ENCODE measurements at regions not wholly inside any gene's neighbourhood (a gene's known extent, or its start where the extent isn't known, plus 50 kb on each side); places are given as distances from the start of the nearest gene placed in this dataset.

GRCh38 chr4:177128306-177128705, 181.4 kb upstream of the NEIL3 start:
- 6% methylated on average over 1 of the region's 1 CpG for WGBS (ENCODE audit: low lambda C conversion rate)
- intact Hi-C loops (cut with micrococcal nuclease; ENCODE audit: unreplicated experiment) (no loop called here), in situ Hi-C loops (cut with HindIII; ENCODE audit: extremely low pct_ligation_motif_present, low pct_unique_long_range_greater_than_20kb) (no loop called here)
- Histone ChIP-seq H3K4me2 (ENCODE audit: low read depth, low read length) (no peak overlapping the region), H2AFZ (ENCODE audit: low read length) (no peak overlapping the region), H3K9me3 (ENCODE audit: low read length) (peaks cover 22% of the 10 kb centered on the region), H3K9ac (ENCODE audit: insufficient read depth, low read depth, low read length) (no peak overlapping the region), H3K27me3 (ENCODE audit: control insufficient read depth in 1 of 2, insufficient read depth in 2 of 2, low read length in 2 of 2) (no peaks in the 10 kb centered on the region), H3K4me3 (replicated peaks in 1 of 3; ENCODE audit: insufficient read depth in 1 of 3, low read depth in 2 of 3, low read length in 3 of 3) (no peak overlapping the region), H3K4me1 (ENCODE audit: insufficient read depth, low read length) (no peaks in the 10 kb centered on the region), H3K27ac (ENCODE audit: extremely low read length, insufficient read depth, low read length) (no peak overlapping the region), H3K79me2 (ENCODE audit: insufficient read depth, low read length) (no peaks in the 10 kb centered on the region), H4K20me1 (ENCODE audit: insufficient read depth, low read length) (no peaks in the 10 kb centered on the region), H3K36me3 (replicated peaks in 1 of 2; ENCODE audit: control insufficient read depth in 1 of 2, insufficient read depth in 2 of 2, low read length in 2 of 2) (no peaks in the 10 kb centered on the region)
- BruUV-seq (replicated peaks) = no TSS peak
- DNase-seq (ENCODE audit: low spot score) (no peak), ATAC-seq (no peak), FAIRE-seq (no peak)
- POLR2A ChIA-PET = no interaction called here
- CTCF ChIA-PET (ENCODE audit: low intra/inter-chr PET ratio, low total read pairs) = no interaction called here
- TF ChIP-seq ZNF414 (CRISPR knock-in tag; IDR thresholded peaks at IDR 0.05) (no peak), KLF16 (CRISPR knock-in tag; IDR thresholded peaks at IDR 0.05) (no peak), MEF2D (CRISPR knock-in tag; IDR thresholded peaks at IDR 0.05) (no peak), PAXIP1 (CRISPR knock-in tag; conservative IDR thresholded peaks at IDR 0.05) (no peak), ZFP41 (CRISPR knock-in tag; IDR thresholded peaks at IDR 0.05; ENCODE audit: borderline replicate concordance) (no peak), GTF2F1 (IDR thresholded peaks at IDR 0.05; ENCODE audit: low read length) (no peak), TGIF2 (CRISPR knock-in tag; IDR thresholded peaks at IDR 0.05) (no peak), ZSCAN12 (CRISPR knock-in tag; IDR thresholded peaks at IDR 0.05) (no peak), RORA (CRISPR knock-in tag; IDR thresholded peaks at IDR 0.05) (no peak), ZNF570 (CRISPR knock-in tag; IDR thresholded peaks at IDR 0.05; ENCODE audit: borderline replicate concordance) (no peak), MAFK (conservative IDR thresholded peaks at IDR 0.05 in 1 of 2, IDR thresholded peaks at IDR 0.05 in 1 of 2; ENCODE audit: low read length in 2 of 2) (no peak), ZNF317 (CRISPR knock-in tag; IDR thresholded peaks at IDR 0.05) (no peak), SRSF4 (IDR thresholded peaks at IDR 0.05; ENCODE audit: low read depth, low read length, poor library complexity, severe bottlenecking) (no peak), CEBPZ (IDR thresholded peaks at IDR 0.05; ENCODE audit: low read length) (no peak), ZNF501 (CRISPR knock-in tag; IDR thresholded peaks at IDR 0.05) (no peak)
